GM23248 (cell line): ENCODE measurements at regions not wholly inside any gene's neighbourhood (a gene's known extent, or its start where the extent isn't known, plus 50 kb on each side); places are given as distances from the start of the nearest gene placed in this dataset.

ENCODE experiments used
- EZH2 ChIP-seq: fragments of 200-600 bp; sonication (generic); IDR thresholded peaks from 2 replicates; pipeline ENCODE4 v1.6.1; 2018; ENCODE audit warnings: antibody characterized with exemption, mild to moderate bottlenecking; ENCODE audit not compliant: insufficient read depth, poor library complexity, severe bottlenecking
- EZH2phosphoT487 ChIP-seq: fragments of 200-600 bp; sonication (generic); IDR thresholded peaks from 2 replicates; pipeline ENCODE4 v1.6.1; 2018; ENCODE audit warnings: antibody characterized with exemption, moderate library complexity, mild to moderate bottlenecking, low read depth; ENCODE audit not compliant: insufficient read depth

DNA sequence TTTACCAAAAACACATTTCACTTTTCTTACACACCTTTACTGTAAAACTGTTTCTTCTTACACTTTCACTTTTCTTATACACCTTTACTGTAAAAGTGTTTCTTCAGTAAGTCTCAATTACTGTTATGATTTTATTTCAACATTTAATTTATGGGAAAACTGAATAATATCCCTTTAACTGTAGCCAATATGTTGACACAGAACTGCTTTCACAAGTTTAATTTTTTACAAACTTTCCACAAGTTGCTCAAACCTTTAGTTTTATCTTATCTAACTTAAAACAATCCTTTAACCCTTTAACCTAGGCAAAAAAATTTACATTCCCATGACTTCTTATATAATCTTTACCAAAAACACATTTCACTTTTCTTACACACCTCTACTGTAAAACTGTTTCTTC is 63.3 kb upstream of the OR5AN1 start:
- no peak for TF ChIP-seq EZH2
- no peak for TF ChIP-seq EZH2phosphoT487
